Stimulated activated CD8-positive, alpha-beta memory T cell treated with anti-CD3 and anti-CD28 coated beads, Interleukin-4, amount 100 ng/mL, for 48 hours (primary cell): ENCODE measurements at regions not wholly inside any gene's neighbourhood (a gene's known extent, or its start where the extent isn't known, plus 50 kb on each side); places are given as distances from the start of the nearest gene placed in this dataset.

Experiments
- DNase-seq: peaks from one replicate; pipeline ENCODE4 v3.0.0-alpha.2; 2020

GRCh38 chr1:29839726-29840125, 603.4 kb downstream of the PTPRU start:
- no peak for DNase-seq

- no peak for DNase-seq
Measured at GRCh38 chr1:29838738-29839320, 602.5 kb downstream of the PTPRU start.

- DNase-seq, result no peak
Measured at GRCh38 chr1:29836651-29837646, 600.6 kb downstream of the PTPRU start.

- DNase-seq, result no peak
Measured at GRCh38 chr1:29835874-29836273, 599.6 kb downstream of the PTPRU start.

- no peak for DNase-seq
Measured at GRCh38 chr1:29835406-29835805, 599.1 kb downstream of the PTPRU start.

- no peak for DNase-seq
Measured at GRCh38 chr1:29833581-29833980, 597.3 kb downstream of the PTPRU start.

- DNase-seq, result no peak
Measured at GRCh38 chr1:29832936-29833335, 596.6 kb downstream of the PTPRU start.

- DNase-seq, result no peak
Measured at GRCh38 chr1:29832471-29832870, 596.1 kb downstream of the PTPRU start.

GRCh38 chr1:29831500-29832117, 595.3 kb downstream of the PTPRU start:
- DNase-seq, result no peak

GRCh38 chr1:29830916-29831315, 594.6 kb downstream of the PTPRU start:
- DNase-seq, result no peak

GRCh38 chr1:29830383-29830782, 594.1 kb downstream of the PTPRU start:
- no peak for DNase-seq

GRCh38 chr1:29829448-29830344, 593.4 kb downstream of the PTPRU start:
- no peak for DNase-seq

GRCh38 chr1:29828526-29829447, 592.5 kb downstream of the PTPRU start:
- no peak for DNase-seq

GRCh38 chr1:29827801-29828525, 591.6 kb downstream of the PTPRU start:
- no peak for DNase-seq

- no peak for DNase-seq
Measured at GRCh38 chr1:29827237-29827750, 591.0 kb downstream of the PTPRU start.

- DNase-seq, result no peak
Measured at GRCh38 chr1:29826646-29827045, 590.3 kb downstream of the PTPRU start.

- DNase-seq, result no peak
Measured at GRCh38 chr1:29825941-29826415, 589.7 kb downstream of the PTPRU start.

GRCh38 chr1:29825274-29825940, 589.1 kb downstream of the PTPRU start:
- DNase-seq, result no peak

- DNase-seq, result no peak
Measured at GRCh38 chr1:29824511-29825273, 588.4 kb downstream of the PTPRU start.
